ENCODE measurements at regions not wholly inside any gene's neighbourhood (a gene's known extent, or its start where the extent isn't known, plus 50 kb on each side); places are given as distances from the start of the nearest gene placed in this dataset.

DNA sequence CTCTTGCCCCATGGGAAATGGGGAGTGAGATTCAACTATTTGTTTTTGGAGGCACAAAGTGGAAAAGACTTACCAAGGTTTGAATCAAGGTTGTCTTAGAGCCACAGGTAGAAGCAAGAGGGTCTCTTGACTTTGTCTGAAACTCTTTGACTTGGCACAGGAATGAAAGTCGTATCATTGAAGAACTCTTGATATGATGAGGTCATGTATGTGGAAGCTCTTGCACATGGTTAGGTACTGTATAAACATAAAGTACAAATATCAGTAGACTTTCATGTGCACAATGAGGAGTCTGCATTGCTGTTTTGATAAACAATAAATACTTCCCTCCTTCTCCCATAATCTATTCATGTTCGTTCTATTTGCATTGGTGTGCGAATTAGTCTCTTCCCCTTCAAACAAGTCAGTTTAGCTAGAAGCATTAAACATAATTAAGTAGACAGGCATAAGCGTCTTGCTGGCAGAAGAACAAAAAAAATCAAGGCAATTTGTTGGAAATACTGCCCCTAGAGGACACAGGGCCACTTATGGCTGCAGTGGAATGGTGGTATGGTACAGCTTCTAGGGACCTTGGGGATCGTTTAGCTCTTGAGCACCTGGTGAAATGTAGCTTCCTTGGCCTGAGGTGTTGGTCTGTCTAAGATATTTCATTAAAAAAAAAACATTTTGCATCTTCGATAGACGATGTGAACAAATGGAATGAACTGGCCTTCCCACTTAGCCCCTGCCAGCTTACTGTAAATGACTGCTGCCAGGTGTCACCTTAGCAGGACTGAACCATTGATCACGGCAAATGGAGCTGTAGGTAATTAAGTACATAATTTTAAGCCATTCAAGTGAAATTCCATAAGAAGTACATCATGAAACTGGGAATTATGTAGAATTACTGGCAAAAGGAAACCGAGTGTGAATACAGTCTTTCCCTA, 218.0 kb upstream of the GALNT2 start:
- peaks cover 13% of the 10 kb centered on the region for H3K27me3 Mint-ChIP-seq
- peaks cover 4% of the 10 kb centered on the region for H3K4me1 Mint-ChIP-seq (ENCODE audit: unreplicated experiment)
- no peaks in the 10 kb centered on the region for H3K9me3 Mint-ChIP-seq
- no peaks in the 10 kb centered on the region for H3K36me3 Mint-ChIP-seq
- TF ChIP-seq, protein P1, sequence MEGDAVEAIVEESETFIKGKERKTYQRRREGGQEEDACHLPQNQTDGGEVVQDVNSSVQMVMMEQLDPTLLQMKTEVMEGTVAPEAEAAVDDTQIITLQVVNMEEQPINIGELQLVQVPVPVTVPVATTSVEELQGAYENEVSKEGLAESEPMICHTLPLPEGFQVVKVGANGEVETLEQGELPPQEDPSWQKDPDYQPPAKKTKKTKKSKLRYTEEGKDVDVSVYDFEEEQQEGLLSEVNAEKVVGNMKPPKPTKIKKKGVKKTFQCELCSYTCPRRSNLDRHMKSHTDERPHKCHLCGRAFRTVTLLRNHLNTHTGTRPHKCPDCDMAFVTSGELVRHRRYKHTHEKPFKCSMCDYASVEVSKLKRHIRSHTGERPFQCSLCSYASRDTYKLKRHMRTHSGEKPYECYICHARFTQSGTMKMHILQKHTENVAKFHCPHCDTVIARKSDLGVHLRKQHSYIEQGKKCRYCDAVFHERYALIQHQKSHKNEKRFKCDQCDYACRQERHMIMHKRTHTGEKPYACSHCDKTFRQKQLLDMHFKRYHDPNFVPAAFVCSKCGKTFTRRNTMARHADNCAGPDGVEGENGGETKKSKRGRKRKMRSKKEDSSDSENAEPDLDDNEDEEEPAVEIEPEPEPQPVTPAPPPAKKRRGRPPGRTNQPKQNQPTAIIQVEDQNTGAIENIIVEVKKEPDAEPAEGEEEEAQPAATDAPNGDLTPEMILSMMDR (conservative IDR thresholded peaks at IDR 0.05) = peak; percentile 72
- no peak overlapping the region for H3K4me3 Mint-ChIP-seq
- DNase-seq (ENCODE audit: extremely low spot score, unreplicated experiment) = no peak
- H3K27ac Mint-ChIP-seq = no peak overlapping the region

GRCh38 chr1:229851511-229851910, 215.5 kb upstream of the GALNT2 start:
- TF ChIP-seq, protein P1 (conservative IDR thresholded peaks at IDR 0.05) = no peak
- no peak for DNase-seq (ENCODE audit: extremely low spot score, unreplicated experiment)
- H3K9me3 Mint-ChIP-seq = no peaks in the 10 kb centered on the region
- H3K36me3 Mint-ChIP-seq = no peaks in the 10 kb centered on the region
- peaks cover 25% of the 10 kb centered on the region for H3K27me3 Mint-ChIP-seq
- peak overlapping the region; percentile 53 for H3K27ac Mint-ChIP-seq
- no peak overlapping the region for H3K4me3 Mint-ChIP-seq
- H3K4me1 Mint-ChIP-seq (ENCODE audit: unreplicated experiment) = peaks cover 4% of the 10 kb centered on the region

DNA sequence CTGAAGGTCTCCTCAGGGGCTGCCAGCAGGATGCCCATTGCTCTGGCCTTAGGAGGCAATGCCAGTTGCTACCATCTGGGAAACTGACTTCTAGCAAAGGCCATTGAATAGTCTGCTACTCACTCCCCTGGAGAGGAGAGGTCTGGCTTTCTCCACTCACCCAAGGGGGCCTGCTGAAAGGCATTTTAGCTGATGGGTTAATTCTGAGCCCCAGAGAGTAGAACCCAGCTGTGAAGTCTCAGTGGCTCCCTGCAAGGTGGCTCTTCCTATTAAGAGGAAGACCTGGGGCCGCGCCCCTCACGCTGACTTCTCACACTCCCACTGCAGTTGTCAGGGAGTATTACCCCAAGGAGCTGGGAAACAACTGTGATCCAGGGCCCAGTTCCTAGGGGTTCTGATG, 213.3 kb upstream of the GALNT2 start:
- H3K4me1 Mint-ChIP-seq (ENCODE audit: unreplicated experiment) = peaks cover 4% of the 10 kb centered on the region
- H3K9me3 Mint-ChIP-seq = no peaks in the 10 kb centered on the region
- DNase-seq (ENCODE audit: extremely low spot score, unreplicated experiment) = no peak
- H3K27ac Mint-ChIP-seq = no peak overlapping the region
- no peak overlapping the region for H3K4me3 Mint-ChIP-seq
- TF ChIP-seq, protein P1 (conservative IDR thresholded peaks at IDR 0.05) = no peak
- peaks cover 25% of the 10 kb centered on the region for H3K27me3 Mint-ChIP-seq
- no peaks in the 10 kb centered on the region for H3K36me3 Mint-ChIP-seq

DNA sequence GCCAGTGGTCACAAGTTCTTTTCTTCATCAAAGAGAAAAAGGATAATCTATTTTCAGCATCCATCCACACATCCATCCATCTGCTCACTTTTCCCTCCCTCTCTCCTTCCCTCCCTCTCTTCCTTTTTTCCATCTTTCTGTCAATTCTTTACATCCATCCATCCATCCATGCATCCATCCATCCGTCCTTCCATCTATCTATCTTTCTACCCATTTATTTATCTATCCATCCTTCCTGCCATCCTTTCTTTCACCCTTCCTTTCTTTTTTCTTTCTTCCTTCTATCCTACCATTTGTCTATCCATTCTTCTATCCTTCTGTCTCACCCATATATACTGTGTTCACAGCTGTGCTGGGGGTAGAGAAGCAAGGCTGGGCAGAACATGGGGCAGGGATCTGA, 212.4 kb upstream of the GALNT2 start:
- Mint-ChIP-seq H3K27ac (no peak overlapping the region), H3K4me1 (ENCODE audit: unreplicated experiment) (peaks cover 5% of the 10 kb centered on the region), H3K4me3 (no peak overlapping the region), H3K36me3 (no peaks in the 10 kb centered on the region), H3K27me3 (peaks cover 21% of the 10 kb centered on the region), H3K9me3 (no peaks in the 10 kb centered on the region)
- no peak for DNase-seq (ENCODE audit: extremely low spot score, unreplicated experiment)
- TF ChIP-seq, protein P1 (conservative IDR thresholded peaks at IDR 0.05) = no peak

DNA sequence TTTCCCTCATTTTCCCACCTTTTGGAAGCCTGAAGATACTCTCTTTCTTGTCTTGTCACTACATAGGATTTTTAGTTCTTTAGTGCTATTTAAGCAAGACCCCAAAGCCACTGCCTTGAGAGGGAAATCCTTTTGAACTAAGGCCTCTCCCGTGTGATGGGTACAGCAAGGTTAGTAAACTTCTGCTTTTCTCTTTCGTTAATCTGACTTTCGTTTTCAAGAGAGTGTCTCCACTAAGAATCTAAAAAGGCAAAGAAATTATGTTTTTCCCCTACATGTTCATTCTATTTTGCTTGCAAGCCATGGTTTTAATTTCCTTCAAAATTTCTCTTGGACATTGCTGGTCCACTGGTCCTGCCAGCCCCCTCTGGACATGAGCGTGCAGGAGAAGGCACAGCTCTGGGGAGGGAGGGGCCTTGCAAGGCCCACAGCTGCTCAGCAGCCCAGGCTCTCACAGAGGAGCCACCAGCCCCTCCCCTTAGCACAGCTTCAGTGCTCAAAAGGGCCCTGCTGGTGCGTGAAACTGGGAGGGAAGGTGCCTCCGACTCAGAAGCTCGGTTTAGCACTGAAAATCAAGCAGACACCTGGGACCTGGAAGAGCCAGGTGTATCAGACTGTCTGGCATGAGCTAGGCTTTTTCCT, 210.9 kb upstream of the GALNT2 start:
- Mint-ChIP-seq H3K4me3 (no peak overlapping the region), H3K27me3 (peaks cover 23% of the 10 kb centered on the region), H3K4me1 (ENCODE audit: unreplicated experiment) (peaks cover 6% of the 10 kb centered on the region), H3K9me3 (no peaks in the 10 kb centered on the region), H3K36me3 (no peaks in the 10 kb centered on the region), H3K27ac (no peak overlapping the region)
- no peak for DNase-seq (ENCODE audit: extremely low spot score, unreplicated experiment)
- TF ChIP-seq, protein P1 (conservative IDR thresholded peaks at IDR 0.05) = no peak

Data from type B pancreatic cell (in vitro differentiated cells).